Fibroblast of lung (primary cell): ENCODE measurements at regions not wholly inside any gene's neighbourhood (a gene's known extent, or its start where the extent isn't known, plus 50 kb on each side); places are given as distances from the start of the nearest gene placed in this dataset.

Experiments used
- CTCF ChIP-seq, 2 donors: IDR thresholded peaks in 1 of 2; conservative IDR thresholded peaks in 1 of 2; 1 replicate in 1 of 2; 2 replicates in 1 of 2; pipeline ENCODE4 v1.5.1; 2011 to 2012; ENCODE audit warnings: low read length in 2 of 2, control low read depth in 1 of 2, inconsistent platforms in 1 of 2, low read depth in 1 of 2, mild to moderate bottlenecking in 1 of 2
- EZH2 ChIP-seq: IDR thresholded peaks from 2 replicates; pipeline ENCODE4 v1.5.1; 2012; ENCODE audit warnings: low read length, control low read depth, mild to moderate bottlenecking; ENCODE audit errors: missing control alignments

DNA sequence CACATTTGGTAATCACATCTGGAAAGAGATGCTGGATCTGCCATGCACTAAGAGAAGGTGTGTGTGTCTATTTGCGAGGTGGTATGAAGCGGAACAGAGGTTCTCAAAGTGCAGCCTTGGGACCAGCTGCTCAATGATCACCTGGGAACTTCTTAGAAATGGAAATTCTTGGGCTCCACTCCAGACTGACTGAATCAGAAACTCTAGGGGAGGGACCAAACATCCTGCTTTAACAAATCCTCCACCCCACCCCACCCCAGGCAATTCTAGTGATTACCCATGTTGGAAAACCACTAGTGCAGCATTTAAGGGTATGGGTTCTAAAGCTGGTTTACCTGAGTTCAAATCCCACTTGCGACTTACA, 143.9 kb upstream of the JUN start:
- no peak for TF ChIP-seq CTCF (conservative IDR thresholded peaks at IDR 0.05 in 1 of 2, IDR thresholded peaks at IDR 0.05 in 1 of 2; ENCODE audit: low read depth in 1 of 2, low read length in 2 of 2)
- no peak for TF ChIP-seq EZH2
